ENCODE measurements at regions not wholly inside any gene's neighbourhood (a gene's known extent, or its start where the extent isn't known, plus 50 kb on each side); places are given as distances from the start of the nearest gene placed in this dataset.

DNA sequence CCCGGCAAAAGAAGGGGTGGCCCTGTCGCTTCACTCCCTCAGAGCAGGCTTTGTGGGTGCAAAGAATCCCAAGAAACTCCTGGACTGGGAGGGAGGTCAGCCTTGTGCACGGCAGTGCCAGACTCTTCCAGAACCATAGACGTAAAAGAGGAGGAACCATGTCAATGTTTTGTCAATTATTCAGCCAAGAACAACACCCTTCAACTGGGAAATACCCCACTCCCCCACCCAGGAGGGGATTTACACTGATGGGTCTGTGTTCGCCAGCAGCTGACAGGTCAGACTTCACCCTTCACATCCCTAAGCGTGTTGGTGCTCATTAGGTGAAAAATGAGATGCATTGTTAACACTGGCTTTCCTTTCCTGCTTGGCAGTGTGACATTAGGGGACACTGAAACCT is 116.8 kb upstream of the BMPER start:
- FAIRE-seq (no peak), DNase-seq (ENCODE audit: low read depth, low spot score) (no peak)
- H3K79me2 ChIP-seq (ENCODE audit: control insufficient read depth, insufficient read depth, low read length), result no peaks in the 10 kb centered on the region
- TF ChIP-seq, protein P1, sequence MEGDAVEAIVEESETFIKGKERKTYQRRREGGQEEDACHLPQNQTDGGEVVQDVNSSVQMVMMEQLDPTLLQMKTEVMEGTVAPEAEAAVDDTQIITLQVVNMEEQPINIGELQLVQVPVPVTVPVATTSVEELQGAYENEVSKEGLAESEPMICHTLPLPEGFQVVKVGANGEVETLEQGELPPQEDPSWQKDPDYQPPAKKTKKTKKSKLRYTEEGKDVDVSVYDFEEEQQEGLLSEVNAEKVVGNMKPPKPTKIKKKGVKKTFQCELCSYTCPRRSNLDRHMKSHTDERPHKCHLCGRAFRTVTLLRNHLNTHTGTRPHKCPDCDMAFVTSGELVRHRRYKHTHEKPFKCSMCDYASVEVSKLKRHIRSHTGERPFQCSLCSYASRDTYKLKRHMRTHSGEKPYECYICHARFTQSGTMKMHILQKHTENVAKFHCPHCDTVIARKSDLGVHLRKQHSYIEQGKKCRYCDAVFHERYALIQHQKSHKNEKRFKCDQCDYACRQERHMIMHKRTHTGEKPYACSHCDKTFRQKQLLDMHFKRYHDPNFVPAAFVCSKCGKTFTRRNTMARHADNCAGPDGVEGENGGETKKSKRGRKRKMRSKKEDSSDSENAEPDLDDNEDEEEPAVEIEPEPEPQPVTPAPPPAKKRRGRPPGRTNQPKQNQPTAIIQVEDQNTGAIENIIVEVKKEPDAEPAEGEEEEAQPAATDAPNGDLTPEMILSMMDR (optimal IDR thresholded peaks at IDR 0.05 in 1 of 3, IDR thresholded peaks at IDR 0.05 in 1 of 3, conservative IDR thresholded peaks at IDR 0.05 in 1 of 3; ENCODE audit: extremely low read depth in 1 of 3, insufficient read depth in 2 of 3, low read length in 3 of 3), result no peak
- TF ChIP-seq EZH2 (IDR thresholded peaks at IDR 0.05; ENCODE audit: low read length), result no peak
- H3K4me1 ChIP-seq (ENCODE audit: control insufficient read depth, extremely low read depth, insufficient read depth, low read length), result no peaks in the 10 kb centered on the region
- H3K4me3 ChIP-seq (ENCODE audit: control insufficient read depth in 2 of 3, extremely low read depth in 1 of 3, insufficient read depth in 2 of 3, low read depth in 1 of 3, low read length in 3 of 3), result no peak overlapping the region
- H2AFZ ChIP-seq (ENCODE audit: control insufficient read depth, low read length), result no peak overlapping the region
- no peaks in the 10 kb centered on the region for H3K9me3 ChIP-seq (ENCODE audit: control insufficient read depth, low read depth, low read length)
- no peaks in the 10 kb centered on the region for H3K36me3 ChIP-seq (ENCODE audit: control insufficient read depth in 2 of 2, extremely low read depth in 1 of 2, insufficient read depth in 2 of 2, low read length in 2 of 2)
- H3K4me2 ChIP-seq (ENCODE audit: control insufficient read depth, extremely low read depth, insufficient read depth, low read depth, low read length), result no peak overlapping the region
- H3K27ac ChIP-seq (ENCODE audit: control insufficient read depth, insufficient read depth, low read length), result no peak overlapping the region
- H3K9me1 ChIP-seq (ENCODE audit: control insufficient read depth, extremely low read depth, insufficient read depth, low read length), result no peaks in the 10 kb centered on the region
- dilution Hi-C loops (cut with MboI; ENCODE audit: extremely low pct_ligation_motif_present, low sequenced_read_pairs), result no loop called here
- H3K27me3 ChIP-seq (ENCODE audit: control insufficient read depth, extremely low read depth, insufficient read depth, low read length), result no peaks in the 10 kb centered on the region
- no peak overlapping the region for H3K9ac ChIP-seq (ENCODE audit: control insufficient read depth, extremely low read depth, insufficient read depth, low read length)
- H4K20me1 ChIP-seq (ENCODE audit: control insufficient read depth, extremely low read depth, insufficient read depth, low read length), result no peaks in the 10 kb centered on the region

DNA sequence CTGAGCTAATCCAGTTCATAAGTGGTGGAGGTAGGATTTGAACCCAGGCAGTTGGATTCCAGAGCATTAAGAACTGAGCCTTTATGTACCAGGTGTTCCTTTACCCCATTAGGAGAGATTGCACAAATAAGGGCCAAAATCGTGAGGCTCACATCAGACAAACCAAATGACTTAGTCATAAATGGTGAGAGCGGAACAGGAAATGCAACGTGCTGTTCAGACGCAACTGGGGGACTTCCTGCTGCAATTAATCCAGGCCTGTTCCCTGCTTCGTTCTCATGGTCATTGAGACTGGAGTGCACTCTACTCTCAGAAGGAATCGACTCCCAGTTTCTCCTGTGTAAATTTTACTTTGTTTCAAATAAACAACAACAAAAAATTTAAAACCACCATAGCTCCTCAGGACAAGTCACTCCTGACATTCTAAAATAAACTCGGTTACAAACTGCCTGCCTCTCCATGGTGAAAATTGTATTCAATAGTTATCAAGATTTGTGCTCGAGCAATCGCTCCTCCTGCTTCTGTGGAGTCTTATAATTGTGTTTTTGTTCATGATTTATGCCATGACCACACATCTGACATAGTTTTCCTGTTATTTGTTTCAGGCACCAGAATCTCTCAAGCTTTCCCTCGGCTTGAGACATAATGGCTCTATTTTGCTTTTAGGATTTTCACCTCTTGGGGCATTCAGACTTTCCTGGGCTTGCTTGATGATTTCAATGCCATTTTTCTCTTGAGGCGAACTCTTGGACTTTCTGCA is 115.3 kb upstream of the BMPER start:
- Histone ChIP-seq H3K79me2 (ENCODE audit: control insufficient read depth, insufficient read depth, low read length) (no peaks in the 10 kb centered on the region), H2AFZ (ENCODE audit: control insufficient read depth, low read length) (no peak overlapping the region), H3K9me3 (ENCODE audit: control insufficient read depth, low read depth, low read length) (no peaks in the 10 kb centered on the region), H4K20me1 (ENCODE audit: control insufficient read depth, extremely low read depth, insufficient read depth, low read length) (no peaks in the 10 kb centered on the region), H3K4me3 (ENCODE audit: control insufficient read depth in 2 of 3, extremely low read depth in 1 of 3, insufficient read depth in 2 of 3, low read depth in 1 of 3, low read length in 3 of 3) (no peak overlapping the region), H3K4me2 (ENCODE audit: control insufficient read depth, extremely low read depth, insufficient read depth, low read depth, low read length) (no peak overlapping the region), H3K9me1 (ENCODE audit: control insufficient read depth, extremely low read depth, insufficient read depth, low read length) (no peaks in the 10 kb centered on the region), H3K27me3 (ENCODE audit: control insufficient read depth, extremely low read depth, insufficient read depth, low read length) (no peaks in the 10 kb centered on the region), H3K4me1 (ENCODE audit: control insufficient read depth, extremely low read depth, insufficient read depth, low read length) (no peaks in the 10 kb centered on the region), H3K36me3 (ENCODE audit: control insufficient read depth in 2 of 2, extremely low read depth in 1 of 2, insufficient read depth in 2 of 2, low read length in 2 of 2) (no peaks in the 10 kb centered on the region), H3K27ac (ENCODE audit: control insufficient read depth, insufficient read depth, low read length) (no peak overlapping the region), H3K9ac (ENCODE audit: control insufficient read depth, extremely low read depth, insufficient read depth, low read length) (no peak overlapping the region)
- dilution Hi-C loops (cut with MboI; ENCODE audit: extremely low pct_ligation_motif_present, low sequenced_read_pairs), result no loop called here
- TF ChIP-seq EZH2 (IDR thresholded peaks at IDR 0.05; ENCODE audit: low read length), result no peak
- TF ChIP-seq, protein P1 (optimal IDR thresholded peaks at IDR 0.05 in 1 of 3, IDR thresholded peaks at IDR 0.05 in 1 of 3, conservative IDR thresholded peaks at IDR 0.05 in 1 of 3; ENCODE audit: extremely low read depth in 1 of 3, insufficient read depth in 2 of 3, low read length in 3 of 3), result no peak
- FAIRE-seq (no peak), DNase-seq (ENCODE audit: low read depth, low spot score) (no peak)

Measured in keratinocyte (primary cell).